Testis (tissue), 2 donors: ENCODE measurements at regions not wholly inside any gene's neighbourhood (a gene's known extent, or its start where the extent isn't known, plus 50 kb on each side); places are given as distances from the start of the nearest gene placed in this dataset.

Source experiments
- DNase-seq: peaks from one replicate; pipeline ENCODE4 v3.0.0-alpha.2; 2019
- H3K27ac ChIP-seq, 2 donors: fragments of 200-600 bp; sonication (generic); one replicate each; pipeline ENCODE4 v1.5.1; 2019
- H3K27me3 ChIP-seq: fragments of 200-600 bp; sonication (generic); one replicate; pipeline ENCODE4 v1.5.1; 2019
- H3K36me3 ChIP-seq: fragments of 200-600 bp; sonication (generic); one replicate; pipeline ENCODE4 v1.5.1; 2017; ENCODE audit warnings: low read depth; ENCODE audit errors: missing control alignments
- H3K4me1 ChIP-seq: fragments of 200-600 bp; sonication (generic); one replicate; pipeline ENCODE4 v1.5.1; 2019
- H3K4me3 ChIP-seq, 2 donors: fragments of 200-600 bp; sonication (generic); one replicate each; pipeline ENCODE4 v1.5.1; 2017 to 2019
- H3K9me3 ChIP-seq: fragments of 200-600 bp; sonication (generic); one replicate; pipeline ENCODE4 v1.5.1; 2017
- POLR2A ChIP-seq: fragments of 450-650 bp; IDR thresholded peaks from one replicate; pipeline ENCODE4 v1.6.1; 2017; ENCODE audit warnings: antibody characterized with exemption, mild to moderate bottlenecking, moderate library complexity
- WGBS, 2 donors: methylation state at CpG; one replicate each; pipeline ENCODE4 v1.1.5; 2018; 5-methylcytosine and 5-hydroxymethylcytosine counted together
- intact Hi-C: fragments of 100-400 bp; cut with DNase I; formaldehyde crosslinking; loops from one replicate; pipeline ENCODE4 v1.15.1; 2023; ENCODE audit warnings: low total_unique reads
- TF ChIP-seq, protein P1 (sequence below), 3 experiments: fragments of 450-650 bp in 2 of 3; fragments of 200-600 bp in 1 of 3; sonication (generic) in 1 of 3; IDR thresholded peaks; one replicate each; pipeline ENCODE4 v1.5.1; 2016 to 2019; ENCODE audit warnings: antibody characterized with exemption in 3 of 3, mild to moderate bottlenecking in 2 of 3, moderate library complexity in 1 of 3

DNA sequence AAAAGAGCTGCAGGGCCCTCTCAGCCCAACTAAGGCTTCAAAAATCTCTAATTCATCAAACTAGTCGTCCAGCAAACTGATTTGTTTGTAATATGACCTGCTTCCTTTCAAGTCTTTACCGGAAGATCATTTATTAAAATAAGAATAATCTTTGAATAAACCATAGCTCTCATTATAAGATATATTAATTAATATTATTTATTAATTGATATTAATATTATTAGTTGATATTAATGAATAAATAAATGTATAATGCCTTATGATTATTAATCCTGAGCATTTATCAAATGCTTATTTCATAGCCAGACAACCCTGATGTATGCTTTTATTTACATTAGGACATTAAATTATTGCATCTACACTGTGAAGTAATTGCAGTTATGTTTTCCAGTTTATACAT, 550.7 kb upstream of the ALCAM start:
- intact Hi-C loops: no loop called here
- H3K9me3 ChIP-seq: no peaks in the 10 kb centered on the region
- H3K27ac ChIP-seq: no peak overlapping the region
- TF ChIP-seq POLR2A: no peak
- H3K36me3 ChIP-seq: no peaks in the 10 kb centered on the region
- DNase-seq: no peak
- no peaks in the 10 kb centered on the region for H3K4me1 ChIP-seq
- WGBS, 2 donors: 53 to 66% methylated on average over 2 of the region's 2 CpGs
- H3K27me3 ChIP-seq: no peaks in the 10 kb centered on the region
- H3K4me3 ChIP-seq: no peak overlapping the region

GRCh38 chr3:104816716-104817115, 550.0 kb upstream of the ALCAM start:
- Histone ChIP-seq H3K27ac (no peak overlapping the region), H3K4me1 (no peaks in the 10 kb centered on the region)
- TF ChIP-seq, protein P1, sequence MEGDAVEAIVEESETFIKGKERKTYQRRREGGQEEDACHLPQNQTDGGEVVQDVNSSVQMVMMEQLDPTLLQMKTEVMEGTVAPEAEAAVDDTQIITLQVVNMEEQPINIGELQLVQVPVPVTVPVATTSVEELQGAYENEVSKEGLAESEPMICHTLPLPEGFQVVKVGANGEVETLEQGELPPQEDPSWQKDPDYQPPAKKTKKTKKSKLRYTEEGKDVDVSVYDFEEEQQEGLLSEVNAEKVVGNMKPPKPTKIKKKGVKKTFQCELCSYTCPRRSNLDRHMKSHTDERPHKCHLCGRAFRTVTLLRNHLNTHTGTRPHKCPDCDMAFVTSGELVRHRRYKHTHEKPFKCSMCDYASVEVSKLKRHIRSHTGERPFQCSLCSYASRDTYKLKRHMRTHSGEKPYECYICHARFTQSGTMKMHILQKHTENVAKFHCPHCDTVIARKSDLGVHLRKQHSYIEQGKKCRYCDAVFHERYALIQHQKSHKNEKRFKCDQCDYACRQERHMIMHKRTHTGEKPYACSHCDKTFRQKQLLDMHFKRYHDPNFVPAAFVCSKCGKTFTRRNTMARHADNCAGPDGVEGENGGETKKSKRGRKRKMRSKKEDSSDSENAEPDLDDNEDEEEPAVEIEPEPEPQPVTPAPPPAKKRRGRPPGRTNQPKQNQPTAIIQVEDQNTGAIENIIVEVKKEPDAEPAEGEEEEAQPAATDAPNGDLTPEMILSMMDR (IDR thresholded peaks at IDR 0.05): no peak
- no peak for TF ChIP-seq POLR2A

GRCh38 chr3:104819333-104819732, 547.4 kb upstream of the ALCAM start:
- Histone ChIP-seq H3K4me3 (no peak overlapping the region), H3K4me1 (no peaks in the 10 kb centered on the region), H3K27ac (no peak overlapping the region), H3K27me3 (no peaks in the 10 kb centered on the region), H3K9me3 (no peaks in the 10 kb centered on the region), H3K36me3 (no peaks in the 10 kb centered on the region)
- TF ChIP-seq, protein P1 (IDR thresholded peaks at IDR 0.05): no peak
- no peak for TF ChIP-seq POLR2A
- WGBS, 2 donors: 48% methylated on average over 2 of the region's 2 CpGs
- intact Hi-C loops: no loop called here
- DNase-seq: no peak

More at GRCh38 chr3:104816716-104817115, 550.0 kb upstream of the ALCAM start:
- intact Hi-C loops: no loop called here
- 70 to 74% methylated on average over 1 of the region's 1 CpG for WGBS, 2 donors
- DNase-seq: no peak
- no peaks in the 10 kb centered on the region for H3K27me3 ChIP-seq
- no peak overlapping the region for H3K4me3 ChIP-seq
- H3K36me3 ChIP-seq: no peaks in the 10 kb centered on the region
- no peaks in the 10 kb centered on the region for H3K9me3 ChIP-seq

DNA sequence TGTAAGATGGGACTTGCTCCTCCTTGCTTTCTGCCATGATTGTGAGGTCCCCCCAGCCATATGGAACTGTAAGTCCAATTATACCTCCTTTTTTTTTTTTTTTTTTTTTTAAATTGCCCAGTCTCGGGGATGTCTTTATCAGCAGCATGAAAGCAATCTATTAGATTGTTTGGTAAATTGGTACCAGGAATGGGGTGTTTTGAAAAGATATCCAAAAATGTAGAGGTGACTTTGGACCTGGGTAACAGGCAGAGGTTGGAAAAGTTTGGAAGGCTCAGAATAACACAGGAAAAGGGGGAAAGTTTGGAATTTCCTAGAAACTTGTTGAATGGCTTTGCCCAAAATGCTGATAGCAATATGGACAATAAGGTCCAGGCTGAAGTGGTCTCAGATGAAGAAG, 545.8 kb upstream of the ALCAM start:
- 79 to 98% methylated on average over 1 of the region's 1 CpG for WGBS, 2 donors
- Histone ChIP-seq H3K4me1 (no peaks in the 10 kb centered on the region), H3K27ac (no peak overlapping the region), H3K4me3 (no peak overlapping the region), H3K36me3 (no peaks in the 10 kb centered on the region), H3K27me3 (no peaks in the 10 kb centered on the region), H3K9me3 (no peaks in the 10 kb centered on the region)
- intact Hi-C loops: no loop called here
- TF ChIP-seq, protein P1 (IDR thresholded peaks at IDR 0.05): no peak
- no peak for TF ChIP-seq POLR2A
- no peak for DNase-seq

DNA sequence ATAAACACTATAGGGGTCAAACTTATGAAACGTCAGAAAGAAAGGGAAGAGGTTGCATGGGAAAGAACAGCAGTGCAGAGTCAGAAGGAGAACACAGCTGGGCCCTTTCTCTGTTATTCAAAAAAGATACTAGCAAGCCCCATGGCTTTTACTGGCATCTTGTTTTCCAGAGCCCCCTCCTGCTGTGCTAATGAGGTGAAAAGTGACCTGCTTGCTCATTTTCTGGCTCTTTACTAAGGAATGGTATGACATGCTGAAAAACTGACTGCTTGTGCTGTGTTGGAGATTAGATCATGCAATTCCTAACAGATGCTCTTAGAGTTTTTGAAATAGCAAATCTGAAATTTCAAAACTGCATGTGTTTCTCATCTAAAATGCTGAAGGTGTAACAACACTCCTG, 541.6 kb upstream of the ALCAM start:
- intact Hi-C loops: no loop called here
- Histone ChIP-seq H3K27ac (no peak overlapping the region), H3K9me3 (no peaks in the 10 kb centered on the region), H3K4me3 (no peak overlapping the region), H3K36me3 (no peaks in the 10 kb centered on the region), H3K4me1 (no peaks in the 10 kb centered on the region), H3K27me3 (no peaks in the 10 kb centered on the region)
- no peak for TF ChIP-seq POLR2A
- TF ChIP-seq, protein P1 (IDR thresholded peaks at IDR 0.05): no peak
- DNase-seq: no peak
- WGBS, 2 donors: 39 to 55% methylated on average over 1 of the region's 1 CpG
